HG03159 (cell line): ENCODE measurements at regions not wholly inside any gene's neighbourhood (a gene's known extent, or its start where the extent isn't known, plus 50 kb on each side); places are given as distances from the start of the nearest gene placed in this dataset.
A peak's percentile ranks its signal among the peaks of the same experiment; 100 is the strongest.

Experiments used
- ATAC-seq: cut with Tn5 transposase; IDR thresholded peaks from one replicate; pipeline ENCODE4 v1.9.1; 2021; ENCODE audit warnings: mild to moderate bottlenecking, moderate library complexity; ENCODE audit not compliant: unreplicated experiment

GRCh38 chr1:79785561-79785960, 779.0 kb upstream of the ADGRL4 start:
- ATAC-seq = no peak

GRCh38 chr1:79781261-79781660, 774.7 kb upstream of the ADGRL4 start:
- no peak for ATAC-seq

- ATAC-seq = peak; percentile 100
Observed at GRCh38 chr1:79777481-79778219, 771.1 kb upstream of the ADGRL4 start.

- no peak for ATAC-seq
Observed at GRCh38 chr1:79775402-79775801, 768.9 kb upstream of the ADGRL4 start.

- no peak for ATAC-seq
Observed at GRCh38 chr1:79773385-79773784, 766.9 kb upstream of the ADGRL4 start.

GRCh38 chr1:79762461-79762860, 755.9 kb upstream of the ADGRL4 start:
- ATAC-seq = no peak

- ATAC-seq = no peak
Observed at GRCh38 chr1:79760531-79760930, 754.0 kb upstream of the ADGRL4 start.

GRCh38 chr1:79749607-79750006, 743.1 kb upstream of the ADGRL4 start:
- ATAC-seq = no peak

- ATAC-seq = no peak
Observed at GRCh38 chr1:79745929-79746328, 739.4 kb upstream of the ADGRL4 start.

GRCh38 chr1:79744746-79745145, 738.2 kb upstream of the ADGRL4 start:
- no peak for ATAC-seq

- peak; percentile 88 for ATAC-seq
Observed at GRCh38 chr1:79741720-79742421, 735.3 kb upstream of the ADGRL4 start.

- no peak for ATAC-seq
Observed at GRCh38 chr1:79738101-79738500, 731.6 kb upstream of the ADGRL4 start.

GRCh38 chr1:79737193-79737592, 730.7 kb upstream of the ADGRL4 start:
- no peak for ATAC-seq

- ATAC-seq = no peak
Observed at GRCh38 chr1:79732950-79733349, 726.4 kb upstream of the ADGRL4 start.

GRCh38 chr1:79726911-79727310, 720.4 kb upstream of the ADGRL4 start:
- no peak for ATAC-seq

GRCh38 chr1:79726321-79726720, 719.8 kb upstream of the ADGRL4 start:
- ATAC-seq = no peak

- no peak for ATAC-seq
Observed at GRCh38 chr1:79716447-79716846, 709.9 kb upstream of the ADGRL4 start.

GRCh38 chr1:79714664-79715063, 708.1 kb upstream of the ADGRL4 start:
- no peak for ATAC-seq

- peak; percentile 89 for ATAC-seq
Observed at GRCh38 chr1:79711001-79711431, 704.5 kb upstream of the ADGRL4 start.

GRCh38 chr1:79708646-79709265, 702.2 kb upstream of the ADGRL4 start:
- ATAC-seq = no peak

GRCh38 chr1:79705218-79705617, 698.7 kb upstream of the ADGRL4 start:
- ATAC-seq = no peak

- no peak for ATAC-seq
Observed at GRCh38 chr1:79704067-79704466, 697.5 kb upstream of the ADGRL4 start.
